ENCODE measurements at regions not wholly inside any gene's neighbourhood (a gene's known extent, or its start where the extent isn't known, plus 50 kb on each side); places are given as distances from the start of the nearest gene placed in this dataset.

- Histone ChIP-seq H3K36me3 (ENCODE audit: insufficient read depth, low read length) (no peaks in the 10 kb centered on the region), H3K9me3 (ENCODE audit: low read length) (no peaks in the 10 kb centered on the region), H3K4me3 (ENCODE audit: low read depth in 1 of 2, low read length in 2 of 2) (no peak overlapping the region), H3K9ac (ENCODE audit: low read length) (no peak overlapping the region), H3K27ac (ENCODE audit: low read depth, low read length) (no peak overlapping the region), H3K27me3 (ENCODE audit: control insufficient read depth in 1 of 2, insufficient read depth in 2 of 2, low read length in 2 of 2) (peaks cover 0 to 20% of the 10 kb centered on the region in 2 donors), H3K4me1 (ENCODE audit: insufficient read depth, low read length) (no peaks in the 10 kb centered on the region)
Observed at GRCh38 chr13:53204598-53204997, 176.0 kb downstream of the OLFM4 start.

GRCh38 chr13:53206455-53206854 lies 177.8 kb downstream of the OLFM4 start:
- Histone ChIP-seq H3K9me3 (ENCODE audit: low read length) (no peaks in the 10 kb centered on the region), H3K27ac (ENCODE audit: low read depth, low read length) (no peak overlapping the region), H3K9ac (ENCODE audit: low read length) (no peak overlapping the region), H3K4me3 (ENCODE audit: low read depth in 1 of 2, low read length in 2 of 2) (no peak overlapping the region), H3K36me3 (ENCODE audit: insufficient read depth, low read length) (no peaks in the 10 kb centered on the region), H3K4me1 (ENCODE audit: insufficient read depth, low read length) (no peaks in the 10 kb centered on the region), H3K27me3 (ENCODE audit: control insufficient read depth in 1 of 2, insufficient read depth in 2 of 2, low read length in 2 of 2) (peaks cover 0 to 5% of the 10 kb centered on the region in 2 donors)

GRCh38 chr13:53207556-53207955 lies 178.9 kb downstream of the OLFM4 start:
- H3K27me3 ChIP-seq (ENCODE audit: control insufficient read depth in 1 of 2, insufficient read depth in 2 of 2, low read length in 2 of 2) = no peaks in the 10 kb centered on the region
- H3K4me1 ChIP-seq (ENCODE audit: insufficient read depth, low read length) = no peaks in the 10 kb centered on the region
- H3K27ac ChIP-seq (ENCODE audit: low read depth, low read length) = no peak overlapping the region
- H3K9ac ChIP-seq (ENCODE audit: low read length) = no peak overlapping the region
- H3K4me3 ChIP-seq (ENCODE audit: low read depth in 1 of 2, low read length in 2 of 2) = no peak overlapping the region
- H3K9me3 ChIP-seq (ENCODE audit: low read length) = no peaks in the 10 kb centered on the region
- no peaks in the 10 kb centered on the region for H3K36me3 ChIP-seq (ENCODE audit: insufficient read depth, low read length)

- Histone ChIP-seq H3K9ac (ENCODE audit: low read length) (no peak overlapping the region), H3K36me3 (ENCODE audit: insufficient read depth, low read length) (no peaks in the 10 kb centered on the region), H3K27me3 (ENCODE audit: control insufficient read depth in 1 of 2, insufficient read depth in 2 of 2, low read length in 2 of 2) (no peaks in the 10 kb centered on the region), H3K4me1 (ENCODE audit: insufficient read depth, low read length) (no peaks in the 10 kb centered on the region), H3K27ac (ENCODE audit: low read depth, low read length) (no peak overlapping the region), H3K9me3 (ENCODE audit: low read length) (no peaks in the 10 kb centered on the region), H3K4me3 (ENCODE audit: low read depth in 1 of 2, low read length in 2 of 2) (no peak overlapping the region)
Observed at GRCh38 chr13:53214433-53214832, 185.8 kb downstream of the OLFM4 start.

GRCh38 chr13:53215563-53215962 lies 186.9 kb downstream of the OLFM4 start:
- Histone ChIP-seq H3K36me3 (ENCODE audit: insufficient read depth, low read length) (no peaks in the 10 kb centered on the region), H3K9ac (ENCODE audit: low read length) (no peak overlapping the region), H3K4me3 (ENCODE audit: low read depth in 1 of 2, low read length in 2 of 2) (no peak overlapping the region), H3K9me3 (ENCODE audit: low read length) (no peaks in the 10 kb centered on the region), H3K27ac (ENCODE audit: low read depth, low read length) (no peak overlapping the region), H3K4me1 (ENCODE audit: insufficient read depth, low read length) (no peaks in the 10 kb centered on the region), H3K27me3 (ENCODE audit: control insufficient read depth in 1 of 2, insufficient read depth in 2 of 2, low read length in 2 of 2) (no peaks in the 10 kb centered on the region)

GRCh38 chr13:53216773-53217172 lies 188.2 kb downstream of the OLFM4 start:
- Histone ChIP-seq H3K9me3 (ENCODE audit: low read length) (no peaks in the 10 kb centered on the region), H3K4me3 (ENCODE audit: low read depth in 1 of 2, low read length in 2 of 2) (no peak overlapping the region), H3K9ac (ENCODE audit: low read length) (no peak overlapping the region), H3K36me3 (ENCODE audit: insufficient read depth, low read length) (no peaks in the 10 kb centered on the region), H3K27ac (ENCODE audit: low read depth, low read length) (no peak overlapping the region), H3K27me3 (ENCODE audit: control insufficient read depth in 1 of 2, insufficient read depth in 2 of 2, low read length in 2 of 2) (no peaks in the 10 kb centered on the region), H3K4me1 (ENCODE audit: insufficient read depth, low read length) (no peaks in the 10 kb centered on the region)

GRCh38 chr13:53217194-53217593 lies 188.6 kb downstream of the OLFM4 start:
- Histone ChIP-seq H3K36me3 (ENCODE audit: insufficient read depth, low read length) (no peaks in the 10 kb centered on the region), H3K9ac (ENCODE audit: low read length) (no peak overlapping the region), H3K4me1 (ENCODE audit: insufficient read depth, low read length) (no peaks in the 10 kb centered on the region), H3K4me3 (ENCODE audit: low read depth in 1 of 2, low read length in 2 of 2) (no peak overlapping the region), H3K27ac (ENCODE audit: low read depth, low read length) (no peak overlapping the region), H3K9me3 (ENCODE audit: low read length) (no peaks in the 10 kb centered on the region), H3K27me3 (ENCODE audit: control insufficient read depth in 1 of 2, insufficient read depth in 2 of 2, low read length in 2 of 2) (no peaks in the 10 kb centered on the region)

GRCh38 chr13:53220038-53220437 lies 191.4 kb downstream of the OLFM4 start:
- no peaks in the 10 kb centered on the region for H3K36me3 ChIP-seq (ENCODE audit: insufficient read depth, low read length)
- no peak overlapping the region for H3K27ac ChIP-seq (ENCODE audit: low read depth, low read length)
- H3K9me3 ChIP-seq (ENCODE audit: low read length) = no peaks in the 10 kb centered on the region
- H3K9ac ChIP-seq (ENCODE audit: low read length) = no peak overlapping the region
- no peak overlapping the region for H3K4me3 ChIP-seq (ENCODE audit: low read depth in 1 of 2, low read length in 2 of 2)
- no peaks in the 10 kb centered on the region for H3K4me1 ChIP-seq (ENCODE audit: insufficient read depth, low read length)
- no peaks in the 10 kb centered on the region for H3K27me3 ChIP-seq (ENCODE audit: control insufficient read depth in 1 of 2, insufficient read depth in 2 of 2, low read length in 2 of 2)

GRCh38 chr13:53237696-53238095 lies 209.1 kb downstream of the OLFM4 start:
- Histone ChIP-seq H3K27ac (ENCODE audit: low read depth, low read length) (no peak overlapping the region), H3K9me3 (ENCODE audit: low read length) (no peaks in the 10 kb centered on the region), H3K4me3 (ENCODE audit: low read depth in 1 of 2, low read length in 2 of 2) (no peak overlapping the region), H3K9ac (ENCODE audit: low read length) (no peak overlapping the region), H3K27me3 (ENCODE audit: control insufficient read depth in 1 of 2, insufficient read depth in 2 of 2, low read length in 2 of 2) (no peaks in the 10 kb centered on the region), H3K36me3 (ENCODE audit: insufficient read depth, low read length) (no peaks in the 10 kb centered on the region), H3K4me1 (ENCODE audit: insufficient read depth, low read length) (no peaks in the 10 kb centered on the region)

- H3K27ac ChIP-seq (ENCODE audit: low read depth, low read length) = no peak overlapping the region
Observed at GRCh38 chr13:53238261-53238660, 209.6 kb downstream of the OLFM4 start.

GRCh38 chr13:53240401-53241025 lies 211.9 kb downstream of the OLFM4 start:
- no peak overlapping the region for H3K4me3 ChIP-seq (ENCODE audit: low read depth in 1 of 2, low read length in 2 of 2)
- no peak overlapping the region for H3K9ac ChIP-seq (ENCODE audit: low read length)
- no peaks in the 10 kb centered on the region for H3K9me3 ChIP-seq (ENCODE audit: low read length)
- H3K27me3 ChIP-seq (ENCODE audit: control insufficient read depth in 1 of 2, insufficient read depth in 2 of 2, low read length in 2 of 2) = no peaks in the 10 kb centered on the region
- no peaks in the 10 kb centered on the region for H3K36me3 ChIP-seq (ENCODE audit: insufficient read depth, low read length)
- H3K4me1 ChIP-seq (ENCODE audit: insufficient read depth, low read length) = no peaks in the 10 kb centered on the region
- no peak overlapping the region for H3K27ac ChIP-seq (ENCODE audit: low read depth, low read length)

More at GRCh38 chr13:53238261-53238660, 209.6 kb downstream of the OLFM4 start:
- Histone ChIP-seq H3K27me3 (ENCODE audit: control insufficient read depth in 1 of 2, insufficient read depth in 2 of 2, low read length in 2 of 2) (no peaks in the 10 kb centered on the region), H3K4me1 (ENCODE audit: insufficient read depth, low read length) (no peaks in the 10 kb centered on the region), H3K9me3 (ENCODE audit: low read length) (no peaks in the 10 kb centered on the region), H3K36me3 (ENCODE audit: insufficient read depth, low read length) (no peaks in the 10 kb centered on the region), H3K9ac (ENCODE audit: low read length) (no peak overlapping the region), H3K4me3 (ENCODE audit: low read depth in 1 of 2, low read length in 2 of 2) (no peak overlapping the region)

GRCh38 chr13:53241891-53242348 lies 213.3 kb downstream of the OLFM4 start:
- Histone ChIP-seq H3K4me3 (ENCODE audit: low read depth in 1 of 2, low read length in 2 of 2) (no peak overlapping the region), H3K4me1 (ENCODE audit: insufficient read depth, low read length) (no peaks in the 10 kb centered on the region), H3K9ac (ENCODE audit: low read length) (no peak overlapping the region), H3K27ac (ENCODE audit: low read depth, low read length) (no peak overlapping the region), H3K27me3 (ENCODE audit: control insufficient read depth in 1 of 2, insufficient read depth in 2 of 2, low read length in 2 of 2) (no peaks in the 10 kb centered on the region), H3K36me3 (ENCODE audit: insufficient read depth, low read length) (no peaks in the 10 kb centered on the region), H3K9me3 (ENCODE audit: low read length) (no peaks in the 10 kb centered on the region)

Data from muscle layer of colon (tissue), 2 donors.